VCaP (cell line): ENCODE measurements at regions not wholly inside any gene's neighbourhood (a gene's known extent, or its start where the extent isn't known, plus 50 kb on each side); places are given as distances from the start of the nearest gene placed in this dataset.

Experiments
- H3K27ac ChIP-seq: fragments of 450-650 bp; 2 replicates; pipeline ENCODE4 v1.5.1; 2017
- TF ChIP-seq, protein P1 (sequence below): fragments of 450-650 bp; conservative IDR thresholded peaks from 2 replicates; pipeline ENCODE4 v1.5.1; 2017; ENCODE audit warnings: mild to moderate bottlenecking, moderate library complexity

DNA sequence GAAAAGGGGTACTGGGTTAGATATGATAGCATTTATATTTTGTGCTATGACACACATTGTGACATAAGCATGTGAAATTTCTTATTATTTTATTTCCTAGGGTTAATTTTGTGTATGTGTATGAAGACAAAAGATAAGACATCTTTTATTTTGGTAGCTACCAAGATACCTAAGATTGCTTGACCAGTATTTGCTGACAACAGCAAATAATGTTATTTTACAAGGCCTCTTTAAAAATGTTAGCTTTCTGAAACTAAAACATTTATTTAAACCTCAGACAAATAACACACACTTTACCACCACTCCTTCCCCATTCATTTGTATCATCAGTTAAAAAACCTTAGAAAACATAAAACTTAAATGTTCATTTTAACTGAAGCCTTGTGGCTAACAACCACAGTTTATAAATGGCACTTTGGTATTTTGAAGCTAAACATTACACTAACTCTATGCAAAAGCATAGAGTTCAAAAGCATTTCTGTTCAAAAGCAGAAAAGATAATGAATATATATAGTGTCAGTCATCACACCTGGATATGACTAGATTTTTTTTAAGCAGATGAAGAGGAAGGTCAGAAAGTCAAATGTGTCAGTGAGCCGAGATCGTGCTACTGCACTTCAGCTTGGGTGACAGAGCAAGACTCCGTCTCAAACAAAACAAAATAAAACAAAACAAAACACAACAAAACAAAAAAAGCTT lies 193.0 kb downstream of the VCY1B start:
- no peak overlapping the region for H3K27ac ChIP-seq
- TF ChIP-seq, protein P1, sequence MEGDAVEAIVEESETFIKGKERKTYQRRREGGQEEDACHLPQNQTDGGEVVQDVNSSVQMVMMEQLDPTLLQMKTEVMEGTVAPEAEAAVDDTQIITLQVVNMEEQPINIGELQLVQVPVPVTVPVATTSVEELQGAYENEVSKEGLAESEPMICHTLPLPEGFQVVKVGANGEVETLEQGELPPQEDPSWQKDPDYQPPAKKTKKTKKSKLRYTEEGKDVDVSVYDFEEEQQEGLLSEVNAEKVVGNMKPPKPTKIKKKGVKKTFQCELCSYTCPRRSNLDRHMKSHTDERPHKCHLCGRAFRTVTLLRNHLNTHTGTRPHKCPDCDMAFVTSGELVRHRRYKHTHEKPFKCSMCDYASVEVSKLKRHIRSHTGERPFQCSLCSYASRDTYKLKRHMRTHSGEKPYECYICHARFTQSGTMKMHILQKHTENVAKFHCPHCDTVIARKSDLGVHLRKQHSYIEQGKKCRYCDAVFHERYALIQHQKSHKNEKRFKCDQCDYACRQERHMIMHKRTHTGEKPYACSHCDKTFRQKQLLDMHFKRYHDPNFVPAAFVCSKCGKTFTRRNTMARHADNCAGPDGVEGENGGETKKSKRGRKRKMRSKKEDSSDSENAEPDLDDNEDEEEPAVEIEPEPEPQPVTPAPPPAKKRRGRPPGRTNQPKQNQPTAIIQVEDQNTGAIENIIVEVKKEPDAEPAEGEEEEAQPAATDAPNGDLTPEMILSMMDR, result no peak

DNA sequence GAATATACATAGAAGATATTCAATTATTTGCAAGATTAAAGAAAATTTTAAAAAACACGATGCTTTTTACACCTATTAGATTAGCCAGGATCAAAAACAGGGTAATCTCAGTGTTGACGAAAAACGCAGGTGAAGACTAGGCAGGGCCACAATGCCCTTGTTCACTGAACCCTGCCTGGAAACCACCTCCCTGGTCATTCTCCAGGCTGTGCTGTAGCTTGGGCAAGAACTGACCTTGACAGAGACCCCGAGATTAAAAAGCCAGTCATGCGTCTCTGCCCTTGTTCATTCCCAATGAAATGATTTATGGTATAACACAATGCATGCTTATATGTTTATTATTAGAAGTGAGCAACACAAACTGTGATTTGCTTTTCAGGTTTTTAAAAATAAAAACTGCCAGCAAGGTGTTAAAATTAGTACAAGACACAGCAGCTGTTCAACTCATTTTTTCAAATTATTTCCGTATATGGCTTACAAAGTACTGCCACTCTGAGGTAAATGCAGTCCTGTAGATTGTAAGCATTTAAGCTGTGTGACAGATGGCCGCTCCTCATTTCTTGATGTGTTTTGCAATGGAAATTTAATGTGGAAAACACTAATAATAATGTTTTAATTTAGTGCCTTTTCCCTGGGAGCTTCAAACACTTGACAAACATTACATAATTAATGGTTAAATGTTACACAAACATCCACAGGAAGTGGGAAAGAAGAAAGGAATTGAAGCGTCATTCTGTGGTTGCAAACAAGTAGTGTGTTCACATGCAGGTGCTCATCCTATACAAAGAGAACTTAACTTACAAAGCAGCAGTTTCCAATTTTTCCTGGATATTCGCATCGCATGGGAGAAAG lies 200.2 kb downstream of the VCY1B start:
- H3K27ac ChIP-seq, result no peak overlapping the region
- TF ChIP-seq, protein P1, result no peak

DNA sequence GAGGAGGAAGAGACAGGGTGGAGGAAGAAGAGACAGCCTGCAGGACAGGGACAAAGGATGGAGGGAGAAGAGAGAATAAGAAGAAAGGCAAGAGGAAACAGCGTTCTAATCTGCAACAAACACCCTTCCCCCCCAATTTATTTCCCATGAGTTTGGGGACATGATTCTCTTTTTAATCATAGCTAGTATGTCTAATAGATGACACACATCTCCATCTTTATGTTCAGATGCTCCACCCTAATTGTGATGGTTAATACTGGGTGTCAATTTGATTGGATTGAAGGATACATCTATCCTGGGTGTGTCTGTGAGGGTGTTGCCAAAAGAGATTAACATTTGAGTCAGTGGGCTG lies 200.8 kb downstream of the VCY1B start:
- TF ChIP-seq, protein P1, result no peak
- H3K27ac ChIP-seq, result no peak overlapping the region

DNA sequence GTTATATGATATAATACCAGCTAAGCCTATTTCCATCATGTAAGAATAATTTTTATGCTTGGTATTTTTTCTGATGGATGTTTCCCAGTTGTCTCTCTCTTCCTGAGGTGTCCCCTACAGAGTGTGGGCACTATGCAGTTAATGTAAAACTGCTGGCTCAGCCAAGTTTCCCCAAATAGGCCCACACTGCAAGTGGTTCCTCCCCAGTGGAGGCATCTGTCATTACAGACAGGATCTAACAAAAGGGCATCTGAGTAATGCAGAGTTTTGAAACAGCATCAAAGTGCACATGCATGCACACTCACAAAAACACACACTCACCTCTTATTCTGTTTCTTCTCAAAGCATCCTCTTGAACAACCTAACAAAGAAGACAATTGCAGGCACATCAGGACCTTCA lies 221.0 kb downstream of the VCY1B start:
- H3K27ac ChIP-seq, result no peak overlapping the region
- TF ChIP-seq, protein P1, result no peak

DNA sequence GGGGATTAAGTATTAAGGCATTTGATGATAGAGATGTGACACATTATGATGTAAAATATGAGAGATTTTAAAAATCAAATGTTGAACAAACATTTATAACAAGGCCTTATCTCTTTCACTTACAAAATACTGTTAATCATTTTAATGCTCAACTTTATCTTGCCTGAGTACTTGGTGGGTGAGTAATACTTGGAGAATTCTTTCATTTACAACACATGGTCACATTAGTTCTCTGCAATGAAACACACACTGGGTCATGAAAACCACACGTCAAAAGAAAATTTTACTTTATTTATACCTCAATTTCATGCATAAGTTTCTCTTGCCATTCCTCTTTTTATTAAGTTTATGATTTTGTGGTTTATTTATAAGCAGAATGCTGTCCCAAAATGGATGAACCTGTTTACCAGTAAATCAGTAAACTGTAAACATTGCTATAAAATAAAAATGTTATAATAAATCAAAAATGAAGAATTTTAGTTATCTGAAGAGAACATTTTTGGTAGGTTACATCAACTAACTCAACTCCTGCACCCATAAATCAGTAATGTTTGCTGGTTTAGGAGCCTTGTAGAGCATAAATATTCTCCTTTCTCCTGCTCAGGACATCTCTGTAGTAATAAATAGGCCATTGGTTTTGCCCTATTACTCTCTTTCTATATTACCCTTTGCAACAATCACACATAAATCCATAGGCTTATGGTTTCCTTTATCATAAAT lies 233.5 kb upstream of the NLGN4Y start:
- no peak overlapping the region for H3K27ac ChIP-seq
- TF ChIP-seq, protein P1, result no peak

DNA sequence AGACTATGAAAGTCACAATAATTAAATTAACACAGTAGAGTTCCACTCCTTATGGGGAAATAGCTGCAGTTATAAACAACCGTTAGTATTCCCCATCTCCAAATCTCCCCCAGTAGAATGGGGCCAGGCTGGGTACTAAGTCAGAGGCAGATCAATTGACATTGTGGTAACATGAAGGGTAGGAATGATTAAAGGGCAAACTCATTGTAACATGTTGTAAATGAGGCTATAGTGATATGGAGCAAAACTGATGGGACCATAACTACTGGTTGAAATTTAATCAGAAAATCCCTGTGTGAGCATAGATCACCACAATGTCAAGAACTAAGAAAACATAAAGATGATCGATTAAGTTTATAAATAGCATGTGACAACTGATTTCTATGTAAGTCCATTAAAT lies 231.9 kb upstream of the NLGN4Y start:
- H3K27ac ChIP-seq, result no peak overlapping the region
- TF ChIP-seq, protein P1, result no peak

DNA sequence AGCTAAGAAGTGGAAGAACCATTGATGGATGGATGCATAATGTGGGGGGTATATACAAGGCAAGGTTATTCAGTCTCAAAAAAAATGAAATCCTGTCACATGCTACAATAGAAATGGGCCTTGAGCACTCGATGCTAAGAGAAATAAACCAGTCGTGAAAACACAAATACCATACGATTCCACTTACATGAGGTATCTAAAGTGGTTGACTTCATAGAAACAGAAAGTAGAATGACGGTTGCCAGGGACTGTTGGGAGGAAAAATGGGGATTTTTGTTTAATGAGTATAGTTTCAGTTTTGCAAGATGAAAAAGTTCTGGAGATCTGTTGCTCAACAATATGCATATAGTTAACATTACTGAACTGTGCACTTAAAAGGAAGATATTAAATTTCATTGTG lies 223.6 kb upstream of the NLGN4Y start:
- TF ChIP-seq, protein P1, result no peak
- H3K27ac ChIP-seq, result no peak overlapping the region
